Keratinocyte (primary cell): ENCODE measurements at regions not wholly inside any gene's neighbourhood (a gene's known extent, or its start where the extent isn't known, plus 50 kb on each side); places are given as distances from the start of the nearest gene placed in this dataset.

Experiments
- CTCF ChIP-seq, 3 experiments: IDR thresholded peaks in 1 of 3; conservative IDR thresholded peaks in 1 of 3; optimal IDR thresholded peaks in 1 of 3; 2 replicates in 2 of 3; 3 replicates in 1 of 3; pipeline versions ENCODE3 to v1.5.1; 2011; ENCODE audit warnings: low read length in 3 of 3, mild to moderate bottlenecking in 3 of 3, moderate library complexity in 2 of 3, control low read depth in 1 of 3, inconsistent platforms in 1 of 3; ENCODE audit not compliant: insufficient read depth in 2 of 3; ENCODE audit errors: extremely low read depth in 1 of 3
- EZH2 ChIP-seq: IDR thresholded peaks from one replicate; pipeline ENCODE4 v1.6.1; 2012; ENCODE audit warnings: inconsistent platforms, mild to moderate bottlenecking, low read length, moderate library complexity

- no peak for TF ChIP-seq CTCF (optimal IDR thresholded peaks at IDR 0.05 in 1 of 3, IDR thresholded peaks at IDR 0.05 in 1 of 3, conservative IDR thresholded peaks at IDR 0.05 in 1 of 3; ENCODE audit: extremely low read depth in 1 of 3, insufficient read depth in 2 of 3, low read length in 3 of 3)
- no peak for TF ChIP-seq EZH2
Observed at GRCh38 chr12:105469211-105469610, 138.7 kb downstream of the C12orf75 start.
